ENCODE measurements at regions not wholly inside any gene's neighbourhood (a gene's known extent, or its start where the extent isn't known, plus 50 kb on each side); places are given as distances from the start of the nearest gene placed in this dataset.

- H3K4me3 Mint-ChIP-seq, result no peak overlapping the region
- peaks cover 2 to 16% (median 5%) of the 10 kb centered on the region in 5 donors for H3K27me3 Mint-ChIP-seq
- no peak for ATAC-seq
- H3K4me1 Mint-ChIP-seq, result no peaks in the 10 kb centered on the region
- no peaks in the 10 kb centered on the region for H3K36me3 Mint-ChIP-seq
- no peak overlapping the region for H3K27ac Mint-ChIP-seq
- no peak for DNase-seq
- POLR2A ChIA-PET, result no interaction called here
- H3K9me3 Mint-ChIP-seq, result peaks cover 0 to 3% (median 0%) of the 10 kb centered on the region in 9 donors
Measured at GRCh38 chr17:72299100-72299499, 178.3 kb downstream of the SOX9 start.

GRCh38 chr17:72299592-72299991 is 178.8 kb downstream of the SOX9 start:
- Mint-ChIP-seq H3K27ac (no peak overlapping the region), H3K36me3 (no peaks in the 10 kb centered on the region), H3K4me3 (no peak overlapping the region)

GRCh38 chr17:72301887-72302286 is 181.1 kb downstream of the SOX9 start:
- no peaks in the 10 kb centered on the region for H3K4me1 Mint-ChIP-seq
- H3K27me3 Mint-ChIP-seq, result peaks cover 0 to 8% (median 7%) of the 10 kb centered on the region in 5 donors
- DNase-seq (no peak), ATAC-seq (no peak)
- POLR2A ChIA-PET, result no interaction called here
- H3K9me3 Mint-ChIP-seq, result no peaks in the 10 kb centered on the region
- no peak overlapping the region for H3K27ac Mint-ChIP-seq
- no peak overlapping the region for H3K4me3 Mint-ChIP-seq
- H3K36me3 Mint-ChIP-seq, result no peaks in the 10 kb centered on the region

More at GRCh38 chr17:72299592-72299991, 178.8 kb downstream of the SOX9 start:
- DNase-seq (no peak), ATAC-seq (no peak)
- peaks cover 0 to 3% (median 0%) of the 10 kb centered on the region in 9 donors for H3K9me3 Mint-ChIP-seq
- H3K4me1 Mint-ChIP-seq, result no peaks in the 10 kb centered on the region
- H3K27me3 Mint-ChIP-seq, result peaks cover 2 to 12% (median 5%) of the 10 kb centered on the region in 5 donors
- POLR2A ChIA-PET, result no interaction called here

- H3K36me3 Mint-ChIP-seq, result no peaks in the 10 kb centered on the region
Measured at GRCh38 chr17:72302735-72303134, 181.9 kb downstream of the SOX9 start.

GRCh38 chr17:72303787-72304733 is 183.2 kb downstream of the SOX9 start:
- no peaks in the 10 kb centered on the region for H3K4me1 Mint-ChIP-seq
- no peaks in the 10 kb centered on the region for H3K9me3 Mint-ChIP-seq
- POLR2A ChIA-PET, result no interaction called here
- no peak for DNase-seq
- peaks cover 0 to 16% (median 11%) of the 10 kb centered on the region in 5 donors for H3K27me3 Mint-ChIP-seq
- H3K36me3 Mint-ChIP-seq, result no peaks in the 10 kb centered on the region
- H3K27ac Mint-ChIP-seq, result no peak overlapping the region
- no peak overlapping the region for H3K4me3 Mint-ChIP-seq
- ATAC-seq, result no peak

More at GRCh38 chr17:72302735-72303134, 181.9 kb downstream of the SOX9 start:
- ATAC-seq (no peak), DNase-seq (no peak)
- Mint-ChIP-seq H3K4me1 (no peaks in the 10 kb centered on the region), H3K27me3 (peaks cover 0 to 15% (median 11%) of the 10 kb centered on the region in 5 donors), H3K4me3 (no peak overlapping the region), H3K9me3 (no peaks in the 10 kb centered on the region), H3K27ac (no peak overlapping the region)
- POLR2A ChIA-PET, result no interaction called here

- no peaks in the 10 kb centered on the region for H3K4me1 Mint-ChIP-seq
- H3K36me3 Mint-ChIP-seq, result no peaks in the 10 kb centered on the region
- H3K9me3 Mint-ChIP-seq, result peaks cover 0 to 2% (median 0%) of the 10 kb centered on the region in 9 donors
- no peak overlapping the region for H3K4me3 Mint-ChIP-seq
- POLR2A ChIA-PET, result no interaction called here
- no peak for DNase-seq
- ATAC-seq, result no peak
- H3K27ac Mint-ChIP-seq, result no peak overlapping the region
- H3K27me3 Mint-ChIP-seq, result peaks cover 0 to 16% (median 11%) of the 10 kb centered on the region in 5 donors
Measured at GRCh38 chr17:72304859-72305258, 184.0 kb downstream of the SOX9 start.

- Mint-ChIP-seq H3K4me3 (no peak overlapping the region), H3K36me3 (no peaks in the 10 kb centered on the region), H3K27me3 (peaks cover 0 to 16% (median 12%) of the 10 kb centered on the region in 5 donors), H3K4me1 (no peaks in the 10 kb centered on the region), H3K9me3 (peaks cover 0 to 2% (median 0%) of the 10 kb centered on the region in 9 donors), H3K27ac (no peak overlapping the region)
- ATAC-seq (no peak), DNase-seq (no peak)
- POLR2A ChIA-PET, result no interaction called here
Measured at GRCh38 chr17:72305472-72305871, 184.7 kb downstream of the SOX9 start.

- no peaks in the 10 kb centered on the region for H3K4me1 Mint-ChIP-seq
- no peak for ATAC-seq
- POLR2A ChIA-PET, result no interaction called here
Measured at GRCh38 chr17:72306037-72306436, 185.2 kb downstream of the SOX9 start.

GRCh38 chr17:72307836-72308235 is 187.0 kb downstream of the SOX9 start:
- ATAC-seq (no peak), DNase-seq (no peak)
- Mint-ChIP-seq H3K4me3 (no peak overlapping the region), H3K9me3 (peaks cover 0 to 2% (median 0%) of the 10 kb centered on the region in 9 donors), H3K4me1 (no peaks in the 10 kb centered on the region), H3K27me3 (peaks cover 0 to 16% (median 12%) of the 10 kb centered on the region in 5 donors), H3K27ac (no peak overlapping the region), H3K36me3 (no peaks in the 10 kb centered on the region)
- POLR2A ChIA-PET, result no interaction called here

More at GRCh38 chr17:72306037-72306436, 185.2 kb downstream of the SOX9 start:
- H3K27me3 Mint-ChIP-seq, result peaks cover 0 to 16% (median 12%) of the 10 kb centered on the region in 5 donors
- H3K27ac Mint-ChIP-seq, result no peak overlapping the region
- peaks cover 0 to 2% (median 0%) of the 10 kb centered on the region in 9 donors for H3K9me3 Mint-ChIP-seq
- no peak for DNase-seq
- H3K36me3 Mint-ChIP-seq, result no peaks in the 10 kb centered on the region
- H3K4me3 Mint-ChIP-seq, result no peak overlapping the region

GRCh38 chr17:72308744-72309385 is 188.0 kb downstream of the SOX9 start:
- DNase-seq (no peak), ATAC-seq (no peak)
- no peak overlapping the region for H3K4me3 Mint-ChIP-seq
- no peaks in the 10 kb centered on the region for H3K36me3 Mint-ChIP-seq
- H3K27ac Mint-ChIP-seq, result no peak overlapping the region
- peaks cover 0 to 16% (median 12%) of the 10 kb centered on the region in 5 donors for H3K27me3 Mint-ChIP-seq
- H3K4me1 Mint-ChIP-seq, result no peaks in the 10 kb centered on the region
- peaks cover 0 to 2% (median 0%) of the 10 kb centered on the region in 9 donors for H3K9me3 Mint-ChIP-seq
- POLR2A ChIA-PET, result no interaction called here

GRCh38 chr17:72311004-72311403 is 190.2 kb downstream of the SOX9 start:
- POLR2A ChIA-PET, result no interaction called here

GRCh38 chr17:72315122-72315913 is 194.5 kb downstream of the SOX9 start:
- Mint-ChIP-seq H3K27ac (no peak overlapping the region), H3K36me3 (peaks cover 0 to 1% (median 0%) of the 10 kb centered on the region in 3 donors), H3K9me3 (peaks cover 0 to 9% (median 2%) of the 10 kb centered on the region in 9 donors), H3K27me3 (peaks cover 0 to 14% (median 11%) of the 10 kb centered on the region in 5 donors), H3K4me3 (no peak overlapping the region), H3K4me1 (no peaks in the 10 kb centered on the region)
- DNase-seq, result no peak
- ATAC-seq, result no peak
- POLR2A ChIA-PET, result no interaction called here

More at GRCh38 chr17:72311004-72311403, 190.2 kb downstream of the SOX9 start:
- no peak for DNase-seq
- Mint-ChIP-seq H3K4me1 (no peaks in the 10 kb centered on the region), H3K27me3 (peaks cover 0 to 16% (median 12%) of the 10 kb centered on the region in 5 donors), H3K9me3 (peaks cover 0 to 3% (median 0%) of the 10 kb centered on the region in 9 donors), H3K4me3 (no peak overlapping the region), H3K36me3 (no peaks in the 10 kb centered on the region), H3K27ac (no peak overlapping the region)
- no peak for ATAC-seq

Data from naive thymus-derived CD8-positive, alpha-beta T cell (primary cell).